ENCODE measurements at regions not wholly inside any gene's neighbourhood (a gene's known extent, or its start where the extent isn't known, plus 50 kb on each side); places are given as distances from the start of the nearest gene placed in this dataset.

GRCh38 chr1:198811449-198811848 lies 172.6 kb downstream of the PTPRC start:
- TF ChIP-seq ZC3H10 (CRISPR knock-in tag; IDR thresholded peaks at IDR 0.05) (no peak), ZNF565 (CRISPR knock-in tag; conservative IDR thresholded peaks at IDR 0.05; ENCODE audit: low read depth) (no peak), ZNF8 (CRISPR knock-in tag; IDR thresholded peaks at IDR 0.05) (no peak), ZFP3 (CRISPR knock-in tag; IDR thresholded peaks at IDR 0.05) (no peak), OSR1 (CRISPR knock-in tag; IDR thresholded peaks at IDR 0.05) (no peak), PATZ1 (CRISPR knock-in tag; IDR thresholded peaks at IDR 0.05; ENCODE audit: borderline replicate concordance) (no peak), ESRRG (CRISPR knock-in tag; IDR thresholded peaks at IDR 0.05) (no peak), CSDC2 (CRISPR knock-in tag; IDR thresholded peaks at IDR 0.05) (no peak), RARB (CRISPR knock-in tag; IDR thresholded peaks at IDR 0.05) (no peak), ZFP30 (CRISPR knock-in tag; IDR thresholded peaks at IDR 0.05) (no peak), TCF4 (CRISPR knock-in tag; IDR thresholded peaks at IDR 0.05; ENCODE audit: borderline replicate concordance) (no peak), CREB5 (CRISPR knock-in tag; IDR thresholded peaks at IDR 0.05; ENCODE audit: low read depth) (no peak)
